ENCODE measurements at regions not wholly inside any gene's neighbourhood (a gene's known extent, or its start where the extent isn't known, plus 50 kb on each side); places are given as distances from the start of the nearest gene placed in this dataset.

- H3K36me3 Mint-ChIP-seq (ENCODE audit: low read depth): no peaks in the 10 kb centered on the region
- no peak overlapping the region for H3K27ac Mint-ChIP-seq
- no peaks in the 10 kb centered on the region for H3K9me3 Mint-ChIP-seq
- H3K4me1 Mint-ChIP-seq (ENCODE audit: low read depth): peaks cover 6% of the 10 kb centered on the region
- no peak overlapping the region for H3K4me3 Mint-ChIP-seq
- intact Hi-C loops (cut with micrococcal nuclease): no loop called here
- H3K27me3 Mint-ChIP-seq: peaks cover 12% of the 10 kb centered on the region
Observed at GRCh38 chr21:35641271-35642016, 418.9 kb downstream of the SETD4 start.

- Mint-ChIP-seq H3K4me1 (ENCODE audit: low read depth) (peaks cover 6% of the 10 kb centered on the region), H3K4me3 (no peak overlapping the region), H3K9me3 (no peaks in the 10 kb centered on the region), H3K27me3 (peaks cover 8% of the 10 kb centered on the region), H3K36me3 (ENCODE audit: low read depth) (no peaks in the 10 kb centered on the region), H3K27ac (no peak overlapping the region)
- intact Hi-C loops (cut with micrococcal nuclease): no loop called here
Observed at GRCh38 chr21:35637431-35637830, 422.9 kb downstream of the SETD4 start.

- H3K27ac Mint-ChIP-seq: no peak overlapping the region
- intact Hi-C loops (cut with micrococcal nuclease): no loop called here
- H3K4me1 Mint-ChIP-seq (ENCODE audit: low read depth): peaks cover 6% of the 10 kb centered on the region
- H3K27me3 Mint-ChIP-seq: peaks cover 4% of the 10 kb centered on the region
- H3K9me3 Mint-ChIP-seq: no peaks in the 10 kb centered on the region
- no peak overlapping the region for H3K4me3 Mint-ChIP-seq
- H3K36me3 Mint-ChIP-seq (ENCODE audit: low read depth): no peaks in the 10 kb centered on the region
Observed at GRCh38 chr21:35635994-35636393, 424.3 kb downstream of the SETD4 start.

DNA sequence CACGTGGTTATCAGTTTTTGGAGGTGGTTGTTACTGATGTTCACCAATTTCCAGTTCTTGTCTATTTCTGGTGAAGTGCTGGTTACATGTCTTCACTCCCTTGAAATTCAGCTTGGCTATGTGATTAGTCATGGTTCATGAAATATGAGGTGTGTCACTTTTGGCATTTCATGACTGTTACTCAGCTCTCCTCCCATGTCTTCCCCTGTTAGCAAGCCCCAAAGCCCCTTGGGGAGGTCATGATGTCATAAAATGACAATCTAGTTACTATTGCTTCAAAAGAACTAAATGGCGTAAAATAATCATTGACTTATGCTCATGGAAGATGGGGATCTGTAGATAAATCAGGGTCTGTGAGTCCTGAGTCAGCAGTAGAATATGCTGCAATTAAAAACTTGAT is 425.1 kb downstream of the SETD4 start:
- Mint-ChIP-seq H3K9me3 (no peaks in the 10 kb centered on the region), H3K4me1 (ENCODE audit: low read depth) (peaks cover 6% of the 10 kb centered on the region), H3K27me3 (peaks cover 4% of the 10 kb centered on the region), H3K4me3 (no peak overlapping the region), H3K36me3 (ENCODE audit: low read depth) (no peaks in the 10 kb centered on the region), H3K27ac (no peak overlapping the region)
- intact Hi-C loops (cut with micrococcal nuclease): no loop called here

- intact Hi-C loops (cut with micrococcal nuclease): no loop called here
- Mint-ChIP-seq H3K36me3 (ENCODE audit: low read depth) (no peaks in the 10 kb centered on the region), H3K27ac (no peak overlapping the region), H3K27me3 (peaks cover 4% of the 10 kb centered on the region), H3K4me3 (no peak overlapping the region), H3K4me1 (ENCODE audit: low read depth) (peaks cover 6% of the 10 kb centered on the region), H3K9me3 (no peaks in the 10 kb centered on the region)
Observed at GRCh38 chr21:35633501-35633900, 426.8 kb downstream of the SETD4 start.

DNA sequence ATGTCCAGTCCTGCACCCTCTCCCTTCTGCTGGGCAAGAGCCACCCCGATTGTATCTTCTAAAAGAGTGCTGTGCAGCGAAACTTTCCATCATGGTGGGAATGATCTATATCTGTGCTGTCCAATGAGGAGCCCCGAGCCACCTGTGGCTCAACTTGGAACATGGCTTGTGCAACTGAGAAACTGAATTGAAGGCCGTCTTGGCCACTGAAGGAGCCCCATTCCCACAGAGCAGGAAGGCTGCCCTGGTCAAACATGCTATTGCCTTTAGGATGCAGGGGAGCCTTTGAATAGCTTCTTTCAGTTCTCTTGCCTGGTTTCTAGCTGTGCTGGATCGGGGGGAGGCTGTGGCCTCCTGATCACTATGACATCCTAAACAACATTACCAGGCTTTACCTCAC is 427.6 kb downstream of the SETD4 start:
- H3K9me3 Mint-ChIP-seq: no peaks in the 10 kb centered on the region
- intact Hi-C loops (cut with micrococcal nuclease): no loop called here
- peaks cover 6% of the 10 kb centered on the region for H3K4me1 Mint-ChIP-seq (ENCODE audit: low read depth)
- H3K27me3 Mint-ChIP-seq: peaks cover 4% of the 10 kb centered on the region
- no peaks in the 10 kb centered on the region for H3K36me3 Mint-ChIP-seq (ENCODE audit: low read depth)
- no peak overlapping the region for H3K4me3 Mint-ChIP-seq
- H3K27ac Mint-ChIP-seq: no peak overlapping the region

DNA sequence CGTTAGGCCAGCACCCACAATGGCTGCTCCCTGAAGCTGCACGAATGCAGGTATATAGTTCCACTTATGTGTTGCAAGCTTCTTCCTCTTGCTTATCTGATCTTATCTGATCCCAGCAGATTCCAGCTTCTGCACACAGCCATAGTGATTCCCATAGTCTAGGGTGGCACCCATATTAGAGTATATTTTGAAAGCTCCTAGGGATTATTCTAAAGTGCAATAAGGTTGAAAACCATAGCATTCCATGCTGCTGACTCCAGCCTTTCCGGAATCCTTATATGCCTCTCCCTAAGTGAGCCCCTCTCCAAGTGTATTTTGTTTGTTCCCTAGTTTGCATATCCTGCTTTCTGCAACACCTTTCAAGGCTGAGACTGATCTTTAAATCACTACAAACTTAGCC is 432.0 kb downstream of the SETD4 start:
- intact Hi-C loops (cut with micrococcal nuclease): no loop called here
- Mint-ChIP-seq H3K27me3 (peaks cover 1% of the 10 kb centered on the region), H3K36me3 (ENCODE audit: low read depth) (no peaks in the 10 kb centered on the region), H3K9me3 (no peaks in the 10 kb centered on the region), H3K27ac (no peak overlapping the region), H3K4me3 (no peak overlapping the region), H3K4me1 (ENCODE audit: low read depth) (no peaks in the 10 kb centered on the region)

GRCh38 chr21:35627462-35627861 is 432.9 kb downstream of the SETD4 start:
- Mint-ChIP-seq H3K9me3 (no peaks in the 10 kb centered on the region), H3K4me1 (ENCODE audit: low read depth) (no peaks in the 10 kb centered on the region), H3K4me3 (no peak overlapping the region), H3K27ac (no peak overlapping the region), H3K36me3 (ENCODE audit: low read depth) (no peaks in the 10 kb centered on the region), H3K27me3 (peaks cover 1% of the 10 kb centered on the region)
- intact Hi-C loops (cut with micrococcal nuclease): no loop called here

DNA sequence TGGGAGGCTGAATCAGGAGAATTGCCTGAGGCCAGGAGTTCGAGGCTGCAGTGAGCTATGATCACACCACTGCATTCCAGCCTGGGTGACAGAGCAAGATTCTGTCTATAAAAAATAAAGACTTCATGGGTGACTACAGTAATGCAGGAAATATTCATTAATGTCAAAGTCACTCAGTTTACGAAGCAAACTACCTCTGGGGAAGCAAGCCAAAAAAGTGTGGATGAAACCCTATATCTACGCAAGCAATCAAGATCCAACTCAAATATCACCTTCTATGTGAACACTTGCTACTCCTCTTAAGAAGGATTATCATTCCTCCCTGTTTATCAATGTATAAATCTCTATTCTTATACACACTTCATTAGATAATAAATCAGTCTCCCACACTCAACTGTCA is 434.8 kb downstream of the SETD4 start:
- Mint-ChIP-seq H3K9me3 (no peaks in the 10 kb centered on the region), H3K27ac (no peak overlapping the region), H3K4me3 (no peak overlapping the region), H3K27me3 (peaks cover 1% of the 10 kb centered on the region), H3K4me1 (ENCODE audit: low read depth) (no peaks in the 10 kb centered on the region), H3K36me3 (ENCODE audit: low read depth) (no peaks in the 10 kb centered on the region)
- intact Hi-C loops (cut with micrococcal nuclease): no loop called here

DNA sequence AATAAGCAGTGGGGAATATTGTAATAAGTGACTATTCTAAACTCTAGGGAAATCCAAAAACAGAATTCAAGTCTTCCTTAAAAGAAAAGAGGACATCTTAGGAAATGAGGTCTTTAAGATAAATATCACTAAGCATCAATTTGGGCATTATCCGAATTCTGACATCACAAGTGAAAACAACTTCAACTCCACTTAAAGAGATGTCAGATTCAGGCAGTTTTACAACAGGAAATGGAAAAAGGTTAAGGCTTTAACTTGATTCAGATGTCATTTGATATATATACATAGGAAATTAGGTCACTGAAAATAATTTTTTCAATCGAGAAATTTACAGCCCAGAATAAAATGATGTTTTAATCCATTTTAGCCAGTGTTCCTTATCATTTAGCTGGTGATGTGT is 435.4 kb downstream of the SETD4 start:
- Mint-ChIP-seq H3K27me3 (peaks cover 1% of the 10 kb centered on the region), H3K27ac (no peak overlapping the region), H3K36me3 (ENCODE audit: low read depth) (no peaks in the 10 kb centered on the region), H3K9me3 (no peaks in the 10 kb centered on the region), H3K4me3 (no peak overlapping the region), H3K4me1 (ENCODE audit: low read depth) (no peaks in the 10 kb centered on the region)
- intact Hi-C loops (cut with micrococcal nuclease): no loop called here

DNA sequence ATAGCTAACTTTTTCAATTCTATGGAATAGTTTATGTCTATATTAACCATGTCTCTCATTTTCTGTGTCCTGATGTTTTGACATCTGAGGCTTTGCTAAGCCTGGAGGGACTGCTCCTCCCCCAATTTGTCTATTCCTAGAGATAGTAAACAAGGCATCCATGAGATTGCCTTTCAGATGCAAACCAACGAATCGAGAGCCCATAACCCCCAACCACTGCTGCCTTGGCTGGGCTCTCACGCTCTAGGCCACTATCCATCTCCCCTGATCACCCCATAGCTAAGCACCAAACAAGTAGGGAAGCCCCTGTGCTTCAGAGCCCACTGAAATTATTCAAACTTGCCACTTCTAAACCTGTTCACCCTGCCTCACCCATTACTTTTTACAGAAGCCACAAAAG is 437.7 kb downstream of the SETD4 start:
- H3K27me3 Mint-ChIP-seq: peaks cover 2% of the 10 kb centered on the region
- intact Hi-C loops (cut with micrococcal nuclease): no loop called here
- H3K4me1 Mint-ChIP-seq (ENCODE audit: low read depth): no peaks in the 10 kb centered on the region
- H3K36me3 Mint-ChIP-seq (ENCODE audit: low read depth): no peaks in the 10 kb centered on the region
- H3K4me3 Mint-ChIP-seq: no peak overlapping the region
- no peak overlapping the region for H3K27ac Mint-ChIP-seq
- H3K9me3 Mint-ChIP-seq: no peaks in the 10 kb centered on the region

- no peaks in the 10 kb centered on the region for H3K9me3 Mint-ChIP-seq
- H3K4me3 Mint-ChIP-seq: no peak overlapping the region
- H3K4me1 Mint-ChIP-seq (ENCODE audit: low read depth): peaks cover 9% of the 10 kb centered on the region
- no peak overlapping the region for H3K27ac Mint-ChIP-seq
- peaks cover 2% of the 10 kb centered on the region for H3K27me3 Mint-ChIP-seq
- intact Hi-C loops (cut with micrococcal nuclease): no loop called here
- no peaks in the 10 kb centered on the region for H3K36me3 Mint-ChIP-seq (ENCODE audit: low read depth)
Observed at GRCh38 chr21:35619184-35619583, 441.1 kb downstream of the SETD4 start.

- intact Hi-C loops (cut with micrococcal nuclease): no loop called here
- Mint-ChIP-seq H3K4me1 (ENCODE audit: low read depth) (peaks cover 9% of the 10 kb centered on the region), H3K27me3 (peaks cover 2% of the 10 kb centered on the region), H3K27ac (no peak overlapping the region), H3K36me3 (ENCODE audit: low read depth) (no peaks in the 10 kb centered on the region), H3K4me3 (no peak overlapping the region), H3K9me3 (no peaks in the 10 kb centered on the region)
Observed at GRCh38 chr21:35617491-35617890, 442.8 kb downstream of the SETD4 start.

DNA sequence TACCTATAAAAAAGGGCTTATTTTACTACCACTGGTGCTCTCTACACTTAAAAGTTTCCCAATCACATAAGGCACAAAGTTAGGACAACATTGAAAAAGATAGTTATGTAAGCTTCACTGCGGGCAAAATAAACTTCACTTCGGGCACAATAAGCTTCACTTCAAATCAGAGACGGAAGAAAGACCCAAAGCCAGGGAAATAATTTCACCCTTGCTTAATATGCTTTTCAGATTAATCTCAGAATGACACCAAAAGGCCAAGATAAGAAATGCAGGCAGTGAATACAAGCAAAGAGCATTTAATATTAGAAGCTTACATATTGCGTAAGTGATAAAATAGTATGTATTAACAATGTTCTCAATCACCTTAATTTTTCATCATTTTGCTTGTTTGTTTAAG is 444.2 kb downstream of the SETD4 start:
- Mint-ChIP-seq H3K4me3 (no peak overlapping the region), H3K4me1 (ENCODE audit: low read depth) (peaks cover 9% of the 10 kb centered on the region), H3K27ac (no peak overlapping the region), H3K9me3 (no peaks in the 10 kb centered on the region), H3K27me3 (peaks cover 2% of the 10 kb centered on the region), H3K36me3 (ENCODE audit: low read depth) (no peaks in the 10 kb centered on the region)
- intact Hi-C loops (cut with micrococcal nuclease): no loop called here

GRCh38 chr21:35615325-35615724 is 445.0 kb downstream of the SETD4 start:
- H3K27me3 Mint-ChIP-seq: peaks cover 2% of the 10 kb centered on the region
- H3K27ac Mint-ChIP-seq: no peak overlapping the region
- intact Hi-C loops (cut with micrococcal nuclease): no loop called here
- H3K9me3 Mint-ChIP-seq: no peaks in the 10 kb centered on the region
- peaks cover 9% of the 10 kb centered on the region for H3K4me1 Mint-ChIP-seq (ENCODE audit: low read depth)
- H3K4me3 Mint-ChIP-seq: no peak overlapping the region
- no peaks in the 10 kb centered on the region for H3K36me3 Mint-ChIP-seq (ENCODE audit: low read depth)

Measured in dendritic cell treated with granulocyte-macrophage colony-stimulating factor and Interleukin-4, amounts not matched to agents 40 ng/mL and 50 ng/mL, for 4 days (primary cell).